Suprapubic skin (tissue), 4 donors: ENCODE measurements at regions not wholly inside any gene's neighbourhood (a gene's known extent, or its start where the extent isn't known, plus 50 kb on each side); places are given as distances from the start of the nearest gene placed in this dataset.

Experiments used
- DNase-seq, 2 donors: peaks; one replicate each; pipeline ENCODE4 v3.0.0-alpha.2; 2019; ENCODE audit warnings: low spot score in 2 of 2
- H3K27ac ChIP-seq: fragments of 200-600 bp; sonication (generic); one replicate; pipeline ENCODE4 v1.5.1; 2019
- H3K27me3 ChIP-seq: fragments of 200-600 bp; sonication (generic); one replicate; pipeline ENCODE4 v1.5.1; 2019
- H3K36me3 ChIP-seq: fragments of 200-600 bp; sonication (generic); one replicate; pipeline ENCODE4 v1.5.1; 2019
- H3K4me1 ChIP-seq: fragments of 200-600 bp; sonication (generic); one replicate; pipeline ENCODE4 v1.5.1; 2019
- H3K4me3 ChIP-seq: fragments of 200-600 bp; sonication (generic); one replicate; pipeline ENCODE4 v1.5.1; 2019; ENCODE audit warnings: mild to moderate bottlenecking
- H3K9me3 ChIP-seq: fragments of 200-600 bp; sonication (generic); one replicate; pipeline ENCODE4 v1.5.1; 2019
- CTCF ChIP-seq, 2 donors: fragments of 200-600 bp in 1 of 2; fragments of 450-650 bp in 1 of 2; sonication (generic) in 1 of 2; IDR thresholded peaks; one replicate each; pipeline ENCODE4 v1.5.1; 2016 to 2019; ENCODE audit warnings: antibody characterized with exemption in 2 of 2, mild to moderate bottlenecking in 1 of 2, moderate library complexity in 1 of 2
- EP300 ChIP-seq: sonication (generic); formaldehyde crosslinking; IDR thresholded peaks from one replicate; pipeline ENCODE4 v1.6.1; 2017; ENCODE audit warnings: antibody characterized with exemption
- POLR2A ChIP-seq, 2 donors: fragments of 450-650 bp; IDR thresholded peaks; one replicate each; pipeline ENCODE4 v1.6.1; 2017; ENCODE audit warnings: antibody characterized with exemption in 2 of 2, mild to moderate bottlenecking in 2 of 2, moderate library complexity in 2 of 2
- POLR2AphosphoS5 ChIP-seq, 3 donors: sonication (generic); formaldehyde crosslinking; IDR thresholded peaks; one replicate each; pipeline ENCODE4 v1.6.1; 2017; ENCODE audit warnings: antibody characterized with exemption in 3 of 3
- WGBS: methylation state at CpG from one replicate; pipeline ENCODE4 v1.1.5; 2018; 5-methylcytosine and 5-hydroxymethylcytosine counted together

GRCh38 chr13:80654638-80655249 is 313.8 kb upstream of the SPRY2 start:
- DNase-seq, result no peak
- Histone ChIP-seq H3K27ac (no peak overlapping the region), H3K27me3 (no peaks in the 10 kb centered on the region), H3K9me3 (peaks cover 3% of the 10 kb centered on the region), H3K4me1 (no peaks in the 10 kb centered on the region), H3K4me3 (no peak overlapping the region), H3K36me3 (no peaks in the 10 kb centered on the region)
- TF ChIP-seq EP300 (no peak), POLR2AphosphoS5 (IDR thresholded peaks at IDR 0.05) (no peak), POLR2A (IDR thresholded peaks at IDR 0.05) (no peak), CTCF (IDR thresholded peaks at IDR 0.05) (no peak)
- 59% methylated on average over 10 of the region's 37 CpGs for WGBS

- Histone ChIP-seq H3K4me1 (no peaks in the 10 kb centered on the region), H3K27ac (no peak overlapping the region), H3K9me3 (no peaks in the 10 kb centered on the region), H3K27me3 (no peaks in the 10 kb centered on the region), H3K36me3 (no peaks in the 10 kb centered on the region), H3K4me3 (no peak overlapping the region)
- DNase-seq, result no peak
- 94% methylated on average over 2 of the region's 2 CpGs for WGBS
- TF ChIP-seq CTCF (IDR thresholded peaks at IDR 0.05) (no peak), POLR2AphosphoS5 (IDR thresholded peaks at IDR 0.05) (no peak), EP300 (no peak)
Observed at GRCh38 chr13:80649274-80649673, 308.3 kb upstream of the SPRY2 start.

GRCh38 chr13:80642641-80643040 is 301.7 kb upstream of the SPRY2 start:
- WGBS, result 50% methylated on average over 3 of the region's 3 CpGs
- Histone ChIP-seq H3K27ac (no peak overlapping the region), H3K36me3 (no peaks in the 10 kb centered on the region), H3K27me3 (no peaks in the 10 kb centered on the region), H3K9me3 (no peaks in the 10 kb centered on the region), H3K4me1 (no peaks in the 10 kb centered on the region), H3K4me3 (no peak overlapping the region)
- TF ChIP-seq POLR2AphosphoS5 (IDR thresholded peaks at IDR 0.05) (no peak), POLR2A (IDR thresholded peaks at IDR 0.05) (no peak), EP300 (no peak), CTCF (IDR thresholded peaks at IDR 0.05) (no peak)
- DNase-seq, result no peak

GRCh38 chr13:80633251-80633650 is 292.3 kb upstream of the SPRY2 start:
- no peak for DNase-seq
- TF ChIP-seq CTCF (IDR thresholded peaks at IDR 0.05) (no peak), POLR2A (IDR thresholded peaks at IDR 0.05) (no peak), EP300 (no peak), POLR2AphosphoS5 (IDR thresholded peaks at IDR 0.05) (no peak)
- Histone ChIP-seq H3K4me3 (no peak overlapping the region), H3K36me3 (no peaks in the 10 kb centered on the region), H3K27me3 (no peaks in the 10 kb centered on the region), H3K27ac (no peak overlapping the region), H3K4me1 (no peaks in the 10 kb centered on the region), H3K9me3 (no peaks in the 10 kb centered on the region)
- WGBS, result 81% methylated on average over 1 of the region's 1 CpG

GRCh38 chr13:80630685-80631121 is 289.8 kb upstream of the SPRY2 start:
- Histone ChIP-seq H3K36me3 (no peaks in the 10 kb centered on the region), H3K9me3 (no peaks in the 10 kb centered on the region), H3K4me1 (no peaks in the 10 kb centered on the region), H3K27me3 (no peaks in the 10 kb centered on the region), H3K27ac (no peak overlapping the region), H3K4me3 (no peak overlapping the region)
- TF ChIP-seq EP300, result no peak
- no peak for DNase-seq
- WGBS, result 82% methylated on average over 3 of the region's 3 CpGs

- DNase-seq, result no peak
- WGBS, result 37% methylated on average over 1 of the region's 1 CpG
- Histone ChIP-seq H3K4me1 (no peaks in the 10 kb centered on the region), H3K27me3 (no peaks in the 10 kb centered on the region), H3K36me3 (no peaks in the 10 kb centered on the region), H3K27ac (no peak overlapping the region), H3K9me3 (no peaks in the 10 kb centered on the region), H3K4me3 (no peak overlapping the region)
- TF ChIP-seq CTCF (IDR thresholded peaks at IDR 0.05) (no peak), EP300 (no peak), POLR2AphosphoS5 (IDR thresholded peaks at IDR 0.05) (no peak), POLR2A (IDR thresholded peaks at IDR 0.05) (no peak)
Observed at GRCh38 chr13:80618781-80619180, 277.9 kb upstream of the SPRY2 start.
